SK-N-SH treated with all-trans-retinoic acid at 6 μM for 48 hours (cell line): ENCODE measurements at regions not wholly inside any gene's neighbourhood (a gene's known extent, or its start where the extent isn't known, plus 50 kb on each side); places are given as distances from the start of the nearest gene placed in this dataset.

ENCODE experiments used
- ATAC-seq: fragments of 200-7000 bp; cut with Tn5 transposase; 3 replicates; pipeline ENCODE4 v1.9.1; 2020; ENCODE audit warnings: mild to moderate bottlenecking, moderate library complexity
- ARNTL ChIP-seq: fragments of 450-650 bp; formaldehyde crosslinking; IDR thresholded peaks from 2 replicates; pipeline ENCODE4 v1.5.0; 2020; ENCODE audit warnings: low read depth, mild to moderate bottlenecking, moderate library complexity, borderline replicate concordance
- BACH2 ChIP-seq: fragments of 250-450 bp; sonication (Bioruptor Pico); IDR thresholded peaks from 2 replicates; pipeline ENCODE4 v1.9.0; 2021; ENCODE audit warnings: mild to moderate bottlenecking, borderline replicate concordance
- CREB5 ChIP-seq: fragments of 250-450 bp; sonication (Bioruptor Pico); IDR thresholded peaks from 2 replicates; pipeline ENCODE4 v1.5.1; 2020; ENCODE audit warnings: low read depth, mild to moderate bottlenecking, moderate library complexity
- CSDC2 ChIP-seq: fragments of 250-450 bp; sonication (Bioruptor Pico); IDR thresholded peaks from 2 replicates; pipeline ENCODE4 v1.5.0; 2020; ENCODE audit warnings: mild to moderate bottlenecking, moderate library complexity
- CSRNP3 ChIP-seq: fragments of 250-450 bp; sonication (Bioruptor Pico); IDR thresholded peaks from 2 replicates; pipeline ENCODE4 v1.5.1; 2021; ENCODE audit warnings: mild to moderate bottlenecking, moderate library complexity
- ESRRG ChIP-seq: fragments of 250-450 bp; sonication (Bioruptor Pico); IDR thresholded peaks from 2 replicates; pipeline ENCODE4 v1.6.1; 2021; ENCODE audit warnings: mild to moderate bottlenecking
- GLIS3 ChIP-seq: fragments of 250-450 bp; sonication (Bioruptor Pico); IDR thresholded peaks from 2 replicates; pipeline ENCODE4 v1.5.0; 2020; ENCODE audit warnings: mild to moderate bottlenecking, moderate library complexity
- ISL1 ChIP-seq: fragments of 250-450 bp; sonication (Bioruptor Pico); IDR thresholded peaks from 2 replicates; pipeline ENCODE4 v2.1.2; 2022; ENCODE audit warnings: mild to moderate bottlenecking, moderate library complexity
- OSR1 ChIP-seq: fragments of 250-450 bp; sonication (Bioruptor Pico); IDR thresholded peaks from 2 replicates; pipeline ENCODE4 v1.8.0; 2022; ENCODE audit warnings: moderate library complexity, mild to moderate bottlenecking, inconsistent platforms
- PATZ1 ChIP-seq: fragments of 250-450 bp; sonication (Bioruptor Pico); IDR thresholded peaks from 2 replicates; pipeline ENCODE4 v1.8.0; 2020; ENCODE audit warnings: mild to moderate bottlenecking, moderate library complexity, borderline replicate concordance
- POU6F1 ChIP-seq: fragments of 250-450 bp; sonication (Bioruptor Pico); IDR thresholded peaks from 2 replicates; pipeline ENCODE4 v1.8.0; 2021; ENCODE audit warnings: low read depth, mild to moderate bottlenecking, moderate library complexity, borderline replicate concordance
- RARB ChIP-seq: fragments of 250-450 bp; sonication (Bioruptor Pico); IDR thresholded peaks from 2 replicates; pipeline ENCODE4 v1.8.0; 2021; ENCODE audit warnings: mild to moderate bottlenecking, moderate library complexity
- SNAI2 ChIP-seq: fragments of 250-450 bp; sonication (Bioruptor Pico); IDR thresholded peaks from 2 replicates; pipeline ENCODE4 v1.5.0; 2020; ENCODE audit warnings: mild to moderate bottlenecking, moderate library complexity
- TOX ChIP-seq: fragments of 250-450 bp; sonication (Bioruptor Pico); IDR thresholded peaks from 2 replicates; pipeline ENCODE4 v1.8.0; 2021; ENCODE audit warnings: mild to moderate bottlenecking, moderate library complexity, borderline replicate concordance
- ZC3H10 ChIP-seq: fragments of 250-450 bp; sonication (Bioruptor Pico); IDR thresholded peaks from 2 replicates; pipeline ENCODE4 v1.5.1; 2021; ENCODE audit warnings: mild to moderate bottlenecking, moderate library complexity
- ZFP3 ChIP-seq: fragments of 250-450 bp; sonication (Bioruptor Pico); IDR thresholded peaks from 2 replicates; pipeline ENCODE4 v1.5.0; 2020; ENCODE audit warnings: mild to moderate bottlenecking, moderate library complexity
- ZFP30 ChIP-seq: fragments of 450-650 bp; formaldehyde crosslinking; IDR thresholded peaks from 2 replicates; pipeline ENCODE4 v1.5.0; 2022; ENCODE audit warnings: mild to moderate bottlenecking, moderate library complexity
- ZNF565 ChIP-seq: fragments of 450-650 bp; formaldehyde crosslinking; conservative IDR thresholded peaks from 2 replicates; pipeline ENCODE4 v1.5.0; 2020; ENCODE audit warnings: low read depth, mild to moderate bottlenecking, moderate library complexity
- ZNF70 ChIP-seq: fragments of 450-650 bp; formaldehyde crosslinking; IDR thresholded peaks from 2 replicates; pipeline ENCODE4 v1.5.0; 2020; ENCODE audit warnings: mild to moderate bottlenecking, moderate library complexity
- ZNF8 ChIP-seq: fragments of 450-650 bp; formaldehyde crosslinking; IDR thresholded peaks from 2 replicates; pipeline ENCODE4 v1.5.0; 2020; ENCODE audit warnings: mild to moderate bottlenecking, moderate library complexity
- TF ChIP-seq, protein P1 (sequence below): fragments of 250-450 bp; sonication (Bioruptor Pico); IDR thresholded peaks from 2 replicates; pipeline ENCODE4 v1.5.0; 2020; ENCODE audit warnings: mild to moderate bottlenecking, moderate library complexity

DNA sequence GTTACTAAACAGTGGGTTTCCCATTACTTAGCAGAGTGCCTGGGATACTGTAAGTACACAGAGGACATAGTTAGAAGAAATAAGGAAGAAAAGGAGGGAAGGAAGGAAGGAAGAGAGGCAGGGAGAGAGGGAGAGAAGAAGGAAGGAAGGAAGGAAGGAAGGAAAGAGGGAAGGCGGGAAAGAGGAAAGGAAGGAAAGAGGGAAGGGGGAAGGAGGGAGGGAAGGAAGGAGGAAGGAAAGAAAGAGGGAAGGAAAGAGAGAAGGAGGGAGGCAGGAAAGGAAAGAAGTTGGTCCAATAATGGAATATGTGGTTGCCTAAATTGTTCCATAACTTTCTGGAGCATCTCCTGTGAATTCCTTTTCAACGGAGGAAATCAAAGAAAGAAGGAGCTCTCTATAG lies 1230.4 kb downstream of the AACS start:
- no peak for ATAC-seq
- TF ChIP-seq ARNTL (no peak), OSR1 (CRISPR knock-in tag) (no peak), ZFP3 (CRISPR knock-in tag) (no peak), ISL1 (no peak)

- ATAC-seq: no peak
- TF ChIP-seq RARB (no peak), ZNF565 (CRISPR knock-in tag) (no peak), ZNF8 (CRISPR knock-in tag) (no peak), CSRNP3 (CRISPR knock-in tag) (no peak), ZC3H10 (no peak), BACH2 (CRISPR knock-in tag) (no peak), ZFP3 (CRISPR knock-in tag) (no peak), SNAI2 (CRISPR knock-in tag) (no peak), GLIS3 (CRISPR knock-in tag) (no peak), ZNF70 (CRISPR knock-in tag) (no peak), PATZ1 (CRISPR knock-in tag) (no peak), OSR1 (CRISPR knock-in tag) (no peak), ZFP30 (CRISPR knock-in tag) (no peak), POU6F1 (CRISPR knock-in tag) (no peak), ESRRG (no peak), ISL1 (no peak)
Observed at GRCh38 chr12:126309278-126309677, 1244.0 kb downstream of the AACS start.

GRCh38 chr12:126312457-126312856 lies 1247.2 kb downstream of the AACS start:
- no peak for TF ChIP-seq SNAI2 (CRISPR knock-in tag)
- no peak for TF ChIP-seq CSDC2 (CRISPR knock-in tag)
- TF ChIP-seq, protein P1, sequence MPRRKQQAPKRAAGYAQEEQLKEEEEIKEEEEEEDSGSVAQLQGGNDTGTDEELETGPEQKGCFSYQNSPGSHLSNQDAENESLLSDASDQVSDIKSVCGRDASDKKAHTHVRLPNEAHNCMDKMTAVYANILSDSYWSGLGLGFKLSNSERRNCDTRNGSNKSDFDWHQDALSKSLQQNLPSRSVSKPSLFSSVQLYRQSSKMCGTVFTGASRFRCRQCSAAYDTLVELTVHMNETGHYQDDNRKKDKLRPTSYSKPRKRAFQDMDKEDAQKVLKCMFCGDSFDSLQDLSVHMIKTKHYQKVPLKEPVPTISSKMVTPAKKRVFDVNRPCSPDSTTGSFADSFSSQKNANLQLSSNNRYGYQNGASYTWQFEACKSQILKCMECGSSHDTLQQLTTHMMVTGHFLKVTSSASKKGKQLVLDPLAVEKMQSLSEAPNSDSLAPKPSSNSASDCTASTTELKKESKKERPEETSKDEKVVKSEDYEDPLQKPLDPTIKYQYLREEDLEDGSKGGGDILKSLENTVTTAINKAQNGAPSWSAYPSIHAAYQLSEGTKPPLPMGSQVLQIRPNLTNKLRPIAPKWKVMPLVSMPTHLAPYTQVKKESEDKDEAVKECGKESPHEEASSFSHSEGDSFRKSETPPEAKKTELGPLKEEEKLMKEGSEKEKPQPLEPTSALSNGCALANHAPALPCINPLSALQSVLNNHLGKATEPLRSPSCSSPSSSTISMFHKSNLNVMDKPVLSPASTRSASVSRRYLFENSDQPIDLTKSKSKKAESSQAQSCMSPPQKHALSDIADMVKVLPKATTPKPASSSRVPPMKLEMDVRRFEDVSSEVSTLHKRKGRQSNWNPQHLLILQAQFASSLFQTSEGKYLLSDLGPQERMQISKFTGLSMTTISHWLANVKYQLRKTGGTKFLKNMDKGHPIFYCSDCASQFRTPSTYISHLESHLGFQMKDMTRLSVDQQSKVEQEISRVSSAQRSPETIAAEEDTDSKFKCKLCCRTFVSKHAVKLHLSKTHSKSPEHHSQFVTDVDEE (CRISPR knock-in tag): no peak
- TF ChIP-seq ARNTL: no peak
- no peak for TF ChIP-seq ZFP30 (CRISPR knock-in tag)
- TF ChIP-seq RARB: no peak
- TF ChIP-seq PATZ1 (CRISPR knock-in tag): no peak
- TF ChIP-seq TOX: no peak
- TF ChIP-seq BACH2 (CRISPR knock-in tag): no peak
- TF ChIP-seq ESRRG: no peak
- TF ChIP-seq POU6F1 (CRISPR knock-in tag): no peak
- TF ChIP-seq ZNF565 (CRISPR knock-in tag): no peak
- TF ChIP-seq ZFP3 (CRISPR knock-in tag): no peak
- TF ChIP-seq CREB5 (CRISPR knock-in tag): no peak
- TF ChIP-seq ZC3H10: no peak
- no peak for TF ChIP-seq GLIS3 (CRISPR knock-in tag)
- TF ChIP-seq CSRNP3 (CRISPR knock-in tag): no peak
- ATAC-seq: no peak
